ENCODE measurements at regions not wholly inside any gene's neighbourhood (a gene's known extent, or its start where the extent isn't known, plus 50 kb on each side); places are given as distances from the start of the nearest gene placed in this dataset.

GRCh38 chr3:168249205-168249549 lies 153.5 kb upstream of the GOLIM4 start:
- under 1% methylated on average over 16 of the region's 16 CpGs for WGBS
- DNase-seq (ENCODE audit: low read depth in 6 of 9, low spot score in 9 of 9), result peak in 2 of 9 donors; percentile 15 to 41
- Histone ChIP-seq H3K4me3 (ENCODE audit: low read length in 2 of 2) (peak overlapping the region; percentile 45 to 54), H3K27ac (ENCODE audit: low read depth in 1 of 2, low read length in 1 of 2) (no peak overlapping the region), H3K4me1 (ENCODE audit: control insufficient read depth in 2 of 2, insufficient read depth in 2 of 2, low read length in 2 of 2) (peaks cover 4 to 18% of the 10 kb centered on the region in 2 donors), H3K27me3 (ENCODE audit: control insufficient read depth in 2 of 2, insufficient read depth in 1 of 2, low read length in 1 of 2) (peaks cover 18 to 36% of the 10 kb centered on the region in 2 donors), H3K9me3 (ENCODE audit: control insufficient read depth in 2 of 2, insufficient read depth in 1 of 2, low read length in 1 of 2) (no peaks in the 10 kb centered on the region), H3K36me3 (ENCODE audit: control insufficient read depth in 2 of 2, insufficient read depth in 2 of 2, low read length in 1 of 2) (no peaks in the 10 kb centered on the region)

DNA sequence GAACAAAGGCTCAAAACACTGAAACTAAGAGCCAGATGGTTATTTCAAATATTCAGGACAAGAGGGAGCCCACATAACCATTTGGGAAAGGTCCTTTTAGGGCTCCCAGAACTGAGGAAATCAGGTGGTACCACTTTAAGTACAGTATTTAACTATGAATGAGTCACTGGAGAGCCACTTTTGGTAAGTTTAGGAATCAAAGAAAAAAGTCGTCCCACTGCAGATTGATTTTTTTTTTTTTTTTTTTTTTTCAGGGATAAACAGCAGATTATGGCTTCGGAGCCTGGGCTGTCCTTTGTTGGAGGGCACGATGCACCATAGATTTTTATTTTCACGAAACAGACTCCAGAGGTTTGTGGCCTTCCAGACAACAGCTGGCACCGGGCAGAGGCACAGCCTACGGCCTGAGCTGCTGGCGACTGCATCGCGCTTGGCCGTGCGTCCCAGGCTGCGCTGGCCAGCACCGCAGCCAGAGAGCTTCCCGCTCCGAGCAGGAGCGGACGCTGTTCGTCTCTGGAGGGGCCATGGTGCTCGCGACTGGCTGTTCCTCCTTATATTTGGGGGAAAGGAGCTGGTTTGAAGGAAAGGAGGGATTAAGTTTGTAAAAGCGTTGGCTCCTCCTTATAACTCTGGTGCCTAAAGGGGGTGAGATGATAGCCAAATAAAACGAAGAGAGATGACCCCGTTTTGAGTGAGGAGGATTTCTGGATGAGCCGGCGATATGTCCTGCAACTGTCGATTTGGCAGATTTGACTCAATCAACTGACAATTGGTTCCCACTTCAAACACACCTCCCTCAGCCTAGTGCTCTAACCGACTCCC lies 152.9 kb upstream of the GOLIM4 start:
- peak overlapping the region; percentile 45 to 54 for H3K4me3 ChIP-seq (ENCODE audit: low read length in 2 of 2)
- no peak overlapping the region for H3K27ac ChIP-seq (ENCODE audit: low read depth in 1 of 2, low read length in 1 of 2)
- H3K36me3 ChIP-seq (ENCODE audit: control insufficient read depth in 2 of 2, insufficient read depth in 2 of 2, low read length in 1 of 2), result no peaks in the 10 kb centered on the region
- peaks cover 18 to 36% of the 10 kb centered on the region in 2 donors for H3K27me3 ChIP-seq (ENCODE audit: control insufficient read depth in 2 of 2, insufficient read depth in 1 of 2, low read length in 1 of 2)
- peak in 2 of 9 donors; percentile 4 to 14 for DNase-seq (ENCODE audit: low read depth in 6 of 9, low spot score in 9 of 9)
- H3K4me1 ChIP-seq (ENCODE audit: control insufficient read depth in 2 of 2, insufficient read depth in 2 of 2, low read length in 2 of 2), result peaks cover 4 to 18% of the 10 kb centered on the region in 2 donors
- H3K9me3 ChIP-seq (ENCODE audit: control insufficient read depth in 2 of 2, insufficient read depth in 1 of 2, low read length in 1 of 2), result no peaks in the 10 kb centered on the region
- WGBS, result 1% methylated on average over 27 of the region's 27 CpGs

DNA sequence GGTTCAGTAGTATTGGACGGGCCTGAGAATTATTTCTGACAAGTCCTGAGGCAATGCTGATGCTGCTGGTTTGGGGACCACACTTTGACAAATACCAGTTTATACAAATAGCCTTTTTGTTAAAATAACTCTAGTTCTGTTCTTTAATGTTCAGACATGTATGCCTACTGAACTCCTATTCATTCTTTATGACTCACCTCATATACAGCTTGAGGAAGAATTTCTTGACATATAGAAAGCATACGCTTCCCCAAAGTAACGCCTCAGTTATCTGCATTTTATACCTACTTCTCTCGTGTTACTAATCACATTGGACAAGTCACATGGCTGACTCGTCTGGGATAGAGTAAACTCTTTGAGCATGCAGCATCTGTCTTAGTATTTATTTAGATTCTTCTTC lies 145.4 kb upstream of the GOLIM4 start:
- no peak for DNase-seq (ENCODE audit: low read depth in 6 of 9, low spot score in 9 of 9)
- H3K36me3 ChIP-seq (ENCODE audit: control insufficient read depth in 2 of 2, insufficient read depth in 2 of 2, low read length in 1 of 2), result no peaks in the 10 kb centered on the region
- H3K27me3 ChIP-seq (ENCODE audit: control insufficient read depth in 2 of 2, insufficient read depth in 1 of 2, low read length in 1 of 2), result no peaks in the 10 kb centered on the region
- no peak overlapping the region for H3K4me3 ChIP-seq (ENCODE audit: low read length in 2 of 2)
- no peaks in the 10 kb centered on the region for H3K4me1 ChIP-seq (ENCODE audit: control insufficient read depth in 2 of 2, insufficient read depth in 2 of 2, low read length in 2 of 2)
- WGBS, result 92% methylated on average over 5 of the region's 5 CpGs
- no peak overlapping the region for H3K27ac ChIP-seq (ENCODE audit: low read depth in 1 of 2, low read length in 1 of 2)
- no peaks in the 10 kb centered on the region for H3K9me3 ChIP-seq (ENCODE audit: control insufficient read depth in 2 of 2, insufficient read depth in 1 of 2, low read length in 1 of 2)

GRCh38 chr3:168239287-168239686 lies 143.6 kb upstream of the GOLIM4 start:
- Histone ChIP-seq H3K36me3 (ENCODE audit: control insufficient read depth in 2 of 2, insufficient read depth in 2 of 2, low read length in 1 of 2) (no peaks in the 10 kb centered on the region), H3K4me3 (ENCODE audit: low read length in 2 of 2) (no peak overlapping the region), H3K27ac (ENCODE audit: low read depth in 1 of 2, low read length in 1 of 2) (no peak overlapping the region), H3K27me3 (ENCODE audit: control insufficient read depth in 2 of 2, insufficient read depth in 1 of 2, low read length in 1 of 2) (no peaks in the 10 kb centered on the region), H3K9me3 (ENCODE audit: control insufficient read depth in 2 of 2, insufficient read depth in 1 of 2, low read length in 1 of 2) (no peaks in the 10 kb centered on the region), H3K4me1 (ENCODE audit: control insufficient read depth in 2 of 2, insufficient read depth in 2 of 2, low read length in 2 of 2) (no peaks in the 10 kb centered on the region)
- WGBS, result 90% methylated on average over 1 of the region's 1 CpG
- no peak for DNase-seq (ENCODE audit: low read depth in 6 of 9, low spot score in 9 of 9)

DNA sequence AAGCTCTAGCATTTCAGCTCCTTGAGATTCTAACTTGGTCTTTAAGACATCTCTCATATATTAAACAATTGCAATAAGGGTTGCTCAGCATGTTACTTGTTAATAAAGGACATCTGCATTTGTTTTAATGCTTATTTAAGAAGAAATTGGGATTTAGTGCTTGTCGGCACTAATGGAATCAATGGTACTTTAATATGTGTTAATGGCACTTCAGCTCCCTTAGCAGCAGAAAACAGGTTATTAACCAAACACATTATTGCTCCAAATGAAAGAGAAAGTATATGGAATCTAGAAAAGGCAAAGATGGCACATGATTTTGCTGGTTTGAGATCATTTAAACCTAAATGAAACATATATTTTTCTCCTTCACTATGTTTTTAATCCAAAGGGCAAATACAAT lies 137.3 kb upstream of the GOLIM4 start:
- H3K27me3 ChIP-seq (ENCODE audit: control insufficient read depth in 2 of 2, insufficient read depth in 1 of 2, low read length in 1 of 2), result no peaks in the 10 kb centered on the region
- no peak overlapping the region for H3K4me3 ChIP-seq (ENCODE audit: low read length in 2 of 2)
- 98% methylated on average over 1 of the region's 1 CpG for WGBS
- no peaks in the 10 kb centered on the region for H3K9me3 ChIP-seq (ENCODE audit: control insufficient read depth in 2 of 2, insufficient read depth in 1 of 2, low read length in 1 of 2)
- no peaks in the 10 kb centered on the region for H3K4me1 ChIP-seq (ENCODE audit: control insufficient read depth in 2 of 2, insufficient read depth in 2 of 2, low read length in 2 of 2)
- no peak for DNase-seq (ENCODE audit: low read depth in 6 of 9, low spot score in 9 of 9)
- H3K27ac ChIP-seq (ENCODE audit: low read depth in 1 of 2, low read length in 1 of 2), result no peak overlapping the region
- H3K36me3 ChIP-seq (ENCODE audit: control insufficient read depth in 2 of 2, insufficient read depth in 2 of 2, low read length in 1 of 2), result no peaks in the 10 kb centered on the region

DNA sequence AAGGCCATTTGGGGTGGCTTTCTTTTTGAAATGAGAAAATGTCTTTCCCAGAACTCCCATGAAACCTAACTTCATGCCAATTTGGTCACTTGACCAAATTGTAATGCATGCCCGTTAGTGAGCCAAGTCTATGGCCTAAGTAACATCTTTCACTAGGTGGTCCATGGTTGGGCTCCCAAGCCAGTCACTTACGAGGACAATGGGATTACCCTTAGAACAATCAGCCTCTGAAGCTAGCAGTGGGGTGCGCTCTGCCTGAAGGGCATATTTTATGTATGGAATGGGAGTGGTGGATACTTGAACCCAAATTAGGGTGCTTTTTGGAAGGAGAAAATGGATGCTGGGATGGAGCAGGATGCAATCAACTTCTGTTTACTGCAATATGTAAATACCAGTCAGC lies 127.4 kb upstream of the GOLIM4 start:
- Histone ChIP-seq H3K27ac (ENCODE audit: low read depth in 1 of 2, low read length in 1 of 2) (no peak overlapping the region), H3K36me3 (ENCODE audit: control insufficient read depth in 2 of 2, insufficient read depth in 2 of 2, low read length in 1 of 2) (no peaks in the 10 kb centered on the region), H3K27me3 (ENCODE audit: control insufficient read depth in 2 of 2, insufficient read depth in 1 of 2, low read length in 1 of 2) (no peaks in the 10 kb centered on the region), H3K9me3 (ENCODE audit: control insufficient read depth in 2 of 2, insufficient read depth in 1 of 2, low read length in 1 of 2) (no peaks in the 10 kb centered on the region), H3K4me3 (ENCODE audit: low read length in 2 of 2) (no peak overlapping the region), H3K4me1 (ENCODE audit: control insufficient read depth in 2 of 2, insufficient read depth in 2 of 2, low read length in 2 of 2) (no peaks in the 10 kb centered on the region)
- WGBS, result 95% methylated on average over 3 of the region's 3 CpGs
- no peak for DNase-seq (ENCODE audit: low read depth in 6 of 9, low spot score in 9 of 9)

DNA sequence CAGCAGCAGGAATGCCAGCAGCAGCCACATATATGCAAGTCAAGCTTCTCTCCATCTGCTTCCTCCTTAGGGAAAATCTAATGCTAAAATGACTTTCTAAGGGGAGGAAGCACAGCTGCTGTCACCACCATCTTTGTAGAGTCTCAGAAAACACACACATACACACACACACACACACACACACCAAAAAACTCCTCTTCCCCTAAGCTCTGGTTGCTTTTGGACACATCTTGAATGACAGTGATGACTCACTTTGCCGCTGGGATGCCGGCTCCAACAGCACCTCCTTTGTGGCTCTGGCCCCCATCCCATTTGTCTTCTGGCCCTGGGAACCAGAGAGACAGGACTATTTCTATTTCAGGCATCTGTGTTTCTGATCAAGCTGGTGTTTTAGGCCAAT lies 124.8 kb upstream of the GOLIM4 start:
- Histone ChIP-seq H3K27ac (ENCODE audit: low read depth in 1 of 2, low read length in 1 of 2) (no peak overlapping the region), H3K9me3 (ENCODE audit: control insufficient read depth in 2 of 2, insufficient read depth in 1 of 2, low read length in 1 of 2) (no peaks in the 10 kb centered on the region), H3K27me3 (ENCODE audit: control insufficient read depth in 2 of 2, insufficient read depth in 1 of 2, low read length in 1 of 2) (no peaks in the 10 kb centered on the region), H3K36me3 (ENCODE audit: control insufficient read depth in 2 of 2, insufficient read depth in 2 of 2, low read length in 1 of 2) (no peaks in the 10 kb centered on the region), H3K4me3 (ENCODE audit: low read length in 2 of 2) (no peak overlapping the region), H3K4me1 (ENCODE audit: control insufficient read depth in 2 of 2, insufficient read depth in 2 of 2, low read length in 2 of 2) (no peaks in the 10 kb centered on the region)
- DNase-seq (ENCODE audit: low read depth in 6 of 9, low spot score in 9 of 9), result no peak
- WGBS, result 96% methylated on average over 2 of the region's 2 CpGs

GRCh38 chr3:168219530-168219929 lies 123.8 kb upstream of the GOLIM4 start:
- no peaks in the 10 kb centered on the region for H3K4me1 ChIP-seq (ENCODE audit: control insufficient read depth in 2 of 2, insufficient read depth in 2 of 2, low read length in 2 of 2)
- no peaks in the 10 kb centered on the region for H3K36me3 ChIP-seq (ENCODE audit: control insufficient read depth in 2 of 2, insufficient read depth in 2 of 2, low read length in 1 of 2)
- WGBS, result 96% methylated on average over 2 of the region's 2 CpGs
- no peak overlapping the region for H3K4me3 ChIP-seq (ENCODE audit: low read length in 2 of 2)
- no peaks in the 10 kb centered on the region for H3K9me3 ChIP-seq (ENCODE audit: control insufficient read depth in 2 of 2, insufficient read depth in 1 of 2, low read length in 1 of 2)
- H3K27ac ChIP-seq (ENCODE audit: low read depth in 1 of 2, low read length in 1 of 2), result no peak overlapping the region
- no peak for DNase-seq (ENCODE audit: low read depth in 6 of 9, low spot score in 9 of 9)
- no peaks in the 10 kb centered on the region for H3K27me3 ChIP-seq (ENCODE audit: control insufficient read depth in 2 of 2, insufficient read depth in 1 of 2, low read length in 1 of 2)

- no peaks in the 10 kb centered on the region for H3K27me3 ChIP-seq (ENCODE audit: control insufficient read depth in 2 of 2, insufficient read depth in 1 of 2, low read length in 1 of 2)
- DNase-seq (ENCODE audit: low read depth in 6 of 9, low spot score in 9 of 9), result no peak
- no peaks in the 10 kb centered on the region for H3K36me3 ChIP-seq (ENCODE audit: control insufficient read depth in 2 of 2, insufficient read depth in 2 of 2, low read length in 1 of 2)
- WGBS, result 87% methylated on average over 2 of the region's 2 CpGs
- H3K9me3 ChIP-seq (ENCODE audit: control insufficient read depth in 2 of 2, insufficient read depth in 1 of 2, low read length in 1 of 2), result no peaks in the 10 kb centered on the region
- H3K4me3 ChIP-seq (ENCODE audit: low read length in 2 of 2), result no peak overlapping the region
- no peak overlapping the region for H3K27ac ChIP-seq (ENCODE audit: low read depth in 1 of 2, low read length in 1 of 2)
- H3K4me1 ChIP-seq (ENCODE audit: control insufficient read depth in 2 of 2, insufficient read depth in 2 of 2, low read length in 2 of 2), result no peaks in the 10 kb centered on the region
Observed at GRCh38 chr3:168218600-168218999, 122.9 kb upstream of the GOLIM4 start.

Measured in thymus (tissue), 11 donors.